ENCODE measurements at regions not wholly inside any gene's neighbourhood (a gene's known extent, or its start where the extent isn't known, plus 50 kb on each side); places are given as distances from the start of the nearest gene placed in this dataset.

DNA sequence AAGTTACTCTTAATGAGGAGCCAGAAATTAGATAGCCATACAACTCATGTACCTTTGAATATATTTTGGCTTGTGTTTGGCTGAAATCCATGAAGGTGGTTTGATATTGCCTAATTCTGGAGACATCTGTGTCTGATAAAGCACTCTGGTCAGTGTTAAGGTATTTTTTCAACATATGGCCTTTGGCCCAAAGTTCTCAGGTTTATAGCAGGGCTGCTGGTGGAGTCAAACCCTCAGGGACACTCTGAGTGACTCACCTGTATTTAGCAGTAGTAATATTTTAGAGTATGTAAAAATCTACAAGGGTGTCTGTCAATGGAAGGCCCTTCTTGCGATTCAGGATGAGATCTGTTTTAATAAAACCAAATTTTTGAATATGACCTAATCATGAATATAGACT, 666.5 kb downstream of the SLC4A3 start:
- H3K36me3 ChIP-seq: no peaks in the 10 kb centered on the region
- no peaks in the 10 kb centered on the region for H3K4me1 ChIP-seq
- H3K4me3 ChIP-seq: no peak overlapping the region
- TF ChIP-seq EP300 (IDR thresholded peaks at IDR 0.05) (no peak), POLR2A (IDR thresholded peaks at IDR 0.05) (no peak)
- peaks cover 0 to 8% (median 4%) of the 10 kb centered on the region in 4 donors for H3K9me3 ChIP-seq
- no peak overlapping the region for H3K27ac ChIP-seq
- no peak for DNase-seq
- intact Hi-C loops (cut with DNase I; ENCODE audit: low total_unique reads): no loop called here
- 89 to 100% (median 97%) methylated on average over 1 of the region's 1 CpG for WGBS, 5 donors
- H3K27me3 ChIP-seq: no peaks in the 10 kb centered on the region

DNA sequence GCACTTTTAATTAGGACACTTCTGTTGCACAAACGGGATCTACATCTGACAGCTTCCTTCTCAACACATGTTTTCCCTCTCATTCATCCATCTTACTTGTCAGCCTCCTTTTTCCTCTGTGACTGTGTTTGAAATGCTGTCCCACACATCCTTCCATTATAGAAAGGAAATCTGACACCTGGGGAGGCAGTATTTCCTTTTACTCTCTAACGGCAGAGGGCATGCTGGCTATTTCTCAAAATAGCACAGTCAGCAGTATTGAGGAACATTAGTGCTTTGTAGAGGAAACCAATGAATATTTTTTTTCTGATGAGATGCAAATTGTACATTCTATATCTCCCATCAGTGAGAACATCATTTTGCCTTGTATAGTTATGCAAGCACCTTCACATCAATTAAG, 668.7 kb downstream of the SLC4A3 start:
- intact Hi-C loops (cut with DNase I; ENCODE audit: low total_unique reads): no loop called here
- DNase-seq: peak in 1 of 2 donors; percentile 8
- Histone ChIP-seq H3K9me3 (peaks cover 0 to 8% (median 4%) of the 10 kb centered on the region in 4 donors), H3K4me1 (no peaks in the 10 kb centered on the region), H3K4me3 (no peak overlapping the region), H3K36me3 (no peaks in the 10 kb centered on the region), H3K27ac (no peak overlapping the region), H3K27me3 (no peaks in the 10 kb centered on the region)
- WGBS, 5 donors: 6 to 26% (median 13%) methylated on average over 2 of the region's 2 CpGs
- TF ChIP-seq POLR2A (IDR thresholded peaks at IDR 0.05) (no peak), POLR2AphosphoS5 (IDR thresholded peaks at IDR 0.05) (no peak), EP300 (IDR thresholded peaks at IDR 0.05) (no peak)
- TF ChIP-seq, protein P1, sequence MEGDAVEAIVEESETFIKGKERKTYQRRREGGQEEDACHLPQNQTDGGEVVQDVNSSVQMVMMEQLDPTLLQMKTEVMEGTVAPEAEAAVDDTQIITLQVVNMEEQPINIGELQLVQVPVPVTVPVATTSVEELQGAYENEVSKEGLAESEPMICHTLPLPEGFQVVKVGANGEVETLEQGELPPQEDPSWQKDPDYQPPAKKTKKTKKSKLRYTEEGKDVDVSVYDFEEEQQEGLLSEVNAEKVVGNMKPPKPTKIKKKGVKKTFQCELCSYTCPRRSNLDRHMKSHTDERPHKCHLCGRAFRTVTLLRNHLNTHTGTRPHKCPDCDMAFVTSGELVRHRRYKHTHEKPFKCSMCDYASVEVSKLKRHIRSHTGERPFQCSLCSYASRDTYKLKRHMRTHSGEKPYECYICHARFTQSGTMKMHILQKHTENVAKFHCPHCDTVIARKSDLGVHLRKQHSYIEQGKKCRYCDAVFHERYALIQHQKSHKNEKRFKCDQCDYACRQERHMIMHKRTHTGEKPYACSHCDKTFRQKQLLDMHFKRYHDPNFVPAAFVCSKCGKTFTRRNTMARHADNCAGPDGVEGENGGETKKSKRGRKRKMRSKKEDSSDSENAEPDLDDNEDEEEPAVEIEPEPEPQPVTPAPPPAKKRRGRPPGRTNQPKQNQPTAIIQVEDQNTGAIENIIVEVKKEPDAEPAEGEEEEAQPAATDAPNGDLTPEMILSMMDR (IDR thresholded peaks at IDR 0.05): no peak

DNA sequence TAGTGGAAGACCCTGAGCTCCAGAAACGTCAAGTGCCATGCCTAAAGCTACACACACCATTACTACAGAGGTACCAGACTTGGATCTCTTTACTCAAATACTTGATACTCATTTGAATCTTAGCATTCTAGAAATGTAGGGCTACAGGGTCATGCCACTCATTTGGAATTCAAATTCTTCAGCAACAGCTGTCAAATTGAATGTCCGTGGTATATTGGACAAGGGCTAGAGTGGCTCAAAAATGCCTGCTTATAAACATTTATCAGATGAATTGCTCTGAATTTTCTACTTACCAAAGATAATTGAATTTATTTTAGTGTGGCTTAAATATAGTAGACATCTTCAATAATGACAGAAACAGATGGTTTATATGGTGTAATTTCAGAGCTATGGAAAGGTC, 669.7 kb downstream of the SLC4A3 start:
- H3K27ac ChIP-seq: no peak overlapping the region
- H3K9me3 ChIP-seq: peaks cover 0 to 8% (median 2%) of the 10 kb centered on the region in 4 donors
- TF ChIP-seq POLR2A (IDR thresholded peaks at IDR 0.05): no peak
- no peak for TF ChIP-seq EP300 (IDR thresholded peaks at IDR 0.05)
- no peak for TF ChIP-seq POLR2AphosphoS5 (IDR thresholded peaks at IDR 0.05)
- TF ChIP-seq, protein P1 (IDR thresholded peaks at IDR 0.05): no peak
- intact Hi-C loops (cut with DNase I; ENCODE audit: low total_unique reads): no loop called here
- 79 to 89% (median 88%) methylated on average over 2 of the region's 2 CpGs for WGBS, 5 donors
- H3K4me1 ChIP-seq: no peaks in the 10 kb centered on the region
- no peaks in the 10 kb centered on the region for H3K36me3 ChIP-seq
- H3K27me3 ChIP-seq: no peaks in the 10 kb centered on the region
- no peak for DNase-seq
- H3K4me3 ChIP-seq: no peak overlapping the region

DNA sequence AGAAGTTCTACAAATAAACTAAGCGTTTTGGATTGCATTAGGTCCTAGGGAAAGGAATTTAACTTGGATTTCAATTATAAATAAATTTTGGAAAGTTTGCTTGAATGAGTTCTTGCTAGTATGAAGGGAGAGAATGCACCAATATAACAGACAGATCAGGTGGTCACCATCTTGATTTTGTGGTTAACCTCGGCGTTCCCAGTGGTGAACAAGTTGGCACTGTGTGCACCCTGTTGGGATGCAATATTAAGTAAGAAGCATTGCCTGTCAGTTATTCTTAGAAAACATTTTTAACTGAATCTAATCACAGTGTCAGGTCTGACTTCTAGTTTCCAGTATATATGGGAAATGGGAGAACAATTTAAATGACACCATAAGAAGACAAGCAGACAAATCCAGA, 673.4 kb downstream of the SLC4A3 start:
- no peaks in the 10 kb centered on the region for H3K4me1 ChIP-seq
- H3K36me3 ChIP-seq: no peaks in the 10 kb centered on the region
- no peaks in the 10 kb centered on the region for H3K27me3 ChIP-seq
- no peaks in the 10 kb centered on the region for H3K9me3 ChIP-seq
- H3K27ac ChIP-seq: no peak overlapping the region
- TF ChIP-seq POLR2AphosphoS5 (IDR thresholded peaks at IDR 0.05) (no peak), EP300 (IDR thresholded peaks at IDR 0.05) (no peak), POLR2A (IDR thresholded peaks at IDR 0.05) (no peak)
- TF ChIP-seq, protein P1 (IDR thresholded peaks at IDR 0.05): no peak
- 73 to 79% (median 75%) methylated on average over 3 of the region's 3 CpGs for WGBS, 5 donors
- no peak for DNase-seq
- no peak overlapping the region for H3K4me3 ChIP-seq
- intact Hi-C loops (cut with DNase I; ENCODE audit: low total_unique reads): no loop called here

DNA sequence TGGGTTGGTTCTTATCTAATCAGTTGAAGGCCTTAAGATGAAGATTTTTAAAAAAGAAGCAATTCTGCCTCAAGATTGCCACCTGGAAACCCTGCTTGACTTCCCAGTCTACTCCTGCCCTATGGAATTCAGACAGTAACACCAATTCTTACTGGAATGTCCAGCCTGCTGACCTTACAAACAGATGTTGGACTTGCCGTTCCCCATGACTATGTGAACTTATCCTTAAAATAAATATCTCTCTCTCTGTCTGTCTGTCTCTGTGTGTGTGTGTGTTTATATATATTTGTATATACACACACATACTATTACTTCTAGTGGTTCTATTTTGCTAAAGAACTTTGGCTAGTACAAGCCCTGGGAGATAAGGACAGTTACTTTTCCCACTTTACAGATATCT, 675.3 kb downstream of the SLC4A3 start:
- TF ChIP-seq POLR2A (IDR thresholded peaks at IDR 0.05) (no peak), POLR2AphosphoS5 (IDR thresholded peaks at IDR 0.05) (no peak), EP300 (IDR thresholded peaks at IDR 0.05) (no peak)
- TF ChIP-seq, protein P1 (IDR thresholded peaks at IDR 0.05): no peak
- intact Hi-C loops (cut with DNase I; ENCODE audit: low total_unique reads): no loop called here
- WGBS, 5 donors: 53 to 75% (median 67%) methylated on average over 1 of the region's 1 CpG
- no peak overlapping the region for H3K4me3 ChIP-seq
- H3K4me1 ChIP-seq: no peaks in the 10 kb centered on the region
- H3K27me3 ChIP-seq: no peaks in the 10 kb centered on the region
- H3K9me3 ChIP-seq: no peaks in the 10 kb centered on the region
- H3K27ac ChIP-seq: no peak overlapping the region
- no peak for DNase-seq
- H3K36me3 ChIP-seq: no peaks in the 10 kb centered on the region
